Naive thymus-derived CD8-positive, alpha-beta T cell (primary cell): ENCODE measurements at regions not wholly inside any gene's neighbourhood (a gene's known extent, or its start where the extent isn't known, plus 50 kb on each side); places are given as distances from the start of the nearest gene placed in this dataset.

ENCODE experiments used
- ATAC-seq, 2 donors: fragments of 150-1000 bp; cut with Tn5 transposase in 1 of 2; sonication (Bioruptor Pico), chemical (Tn5 transposase) in 1 of 2; 1 replicate in 1 of 2; 2 replicates in 1 of 2; pipeline ENCODE4 v1.10.0; 2021; ENCODE audit warnings: mild to moderate bottlenecking in 2 of 2, moderate library complexity in 2 of 2
- POLR2A ChIA-PET: fragments of 350-600 bp; sonication (Branson Sonifier 250); formaldehyde crosslinking; loops from one replicate; lab custom pipeline; 2021; ENCODE audit warnings: antibody characterized with exemption; lab: Charles Lee
- DNase-seq, 10 donors: peaks; one replicate each; pipeline versions ENCODE4 v3.0.0 to v3.0.0-alpha.2; 2020 to 2022
- H3K27ac Mint-ChIP-seq, 10 donors: one replicate each; pipeline ENCODE4 v1.8.0; 2020 to 2022; ENCODE audit warnings: mild to moderate bottlenecking in 10 of 10, mixed read lengths in 10 of 10, moderate library complexity in 4 of 10, inconsistent platforms in 1 of 10
- H3K27me3 Mint-ChIP-seq, 5 donors: one replicate each; pipeline ENCODE4 v1.8.0; 2021 to 2022; ENCODE audit warnings: mixed read lengths in 5 of 5
- H3K36me3 Mint-ChIP-seq, 3 donors: one replicate each; pipeline ENCODE4 v1.8.0; 2020 to 2022; ENCODE audit warnings: mixed read lengths in 3 of 3, mild to moderate bottlenecking in 2 of 3, inconsistent platforms in 1 of 3
- H3K4me1 Mint-ChIP-seq, 4 donors: one replicate each; pipeline ENCODE4 v1.8.0; 2021 to 2022; ENCODE audit warnings: mixed read lengths in 4 of 4
- H3K4me3 Mint-ChIP-seq, 10 donors: one replicate each; pipeline ENCODE4 v1.8.0; 2020 to 2022; ENCODE audit warnings: mild to moderate bottlenecking in 10 of 10, mixed read lengths in 10 of 10, moderate library complexity in 6 of 10, inconsistent platforms in 1 of 10
- H3K9me3 Mint-ChIP-seq, 9 donors: one replicate each; pipeline ENCODE4 v1.8.0; 2020 to 2022; ENCODE audit warnings: mixed read lengths in 9 of 9, mild to moderate bottlenecking in 3 of 9, inconsistent platforms in 1 of 9, moderate library complexity in 1 of 9

GRCh38 chr6:138680085-138680484 lies 93.5 kb upstream of the CCDC28A start:
- DNase-seq (no peak), ATAC-seq (no peak)
- Mint-ChIP-seq H3K4me1 (no peaks in the 10 kb centered on the region), H3K27me3 (peaks cover 0 to 4% (median 0%) of the 10 kb centered on the region in 5 donors), H3K36me3 (no peaks in the 10 kb centered on the region), H3K27ac (no peak overlapping the region), H3K4me3 (no peak overlapping the region), H3K9me3 (no peaks in the 10 kb centered on the region)
- POLR2A ChIA-PET = no interaction called here

- POLR2A ChIA-PET = no interaction called here
- no peak for ATAC-seq
- DNase-seq = no peak
- Mint-ChIP-seq H3K36me3 (no peaks in the 10 kb centered on the region), H3K4me1 (no peaks in the 10 kb centered on the region), H3K27me3 (peaks cover 0 to 4% (median 0%) of the 10 kb centered on the region in 5 donors), H3K9me3 (no peaks in the 10 kb centered on the region), H3K4me3 (no peak overlapping the region), H3K27ac (no peak overlapping the region)
Measured at GRCh38 chr6:138681627-138682026, 91.9 kb upstream of the CCDC28A start.

- H3K27me3 Mint-ChIP-seq = peaks cover 0 to 4% (median 0%) of the 10 kb centered on the region in 5 donors
- no peak overlapping the region for H3K4me3 Mint-ChIP-seq
- POLR2A ChIA-PET = no interaction called here
- H3K36me3 Mint-ChIP-seq = no peaks in the 10 kb centered on the region
- ATAC-seq (no peak), DNase-seq (no peak)
- no peaks in the 10 kb centered on the region for H3K4me1 Mint-ChIP-seq
- no peak overlapping the region for H3K27ac Mint-ChIP-seq
- no peaks in the 10 kb centered on the region for H3K9me3 Mint-ChIP-seq
Measured at GRCh38 chr6:138682704-138683527, 90.7 kb upstream of the CCDC28A start.

GRCh38 chr6:138685257-138685656 lies 88.3 kb upstream of the CCDC28A start:
- H3K27me3 Mint-ChIP-seq = peaks cover 0 to 5% (median 0%) of the 10 kb centered on the region in 5 donors
- ATAC-seq = no peak
- POLR2A ChIA-PET = no interaction called here

GRCh38 chr6:138685781-138686180 lies 87.8 kb upstream of the CCDC28A start:
- Mint-ChIP-seq H3K4me3 (no peak overlapping the region), H3K27ac (no peak overlapping the region), H3K36me3 (no peaks in the 10 kb centered on the region), H3K4me1 (no peaks in the 10 kb centered on the region), H3K9me3 (no peaks in the 10 kb centered on the region), H3K27me3 (peaks cover 0 to 5% (median under 1%) of the 10 kb centered on the region in 5 donors)
- no peak for ATAC-seq
- DNase-seq = no peak
- POLR2A ChIA-PET = no interaction called here

More at GRCh38 chr6:138685257-138685656, 88.3 kb upstream of the CCDC28A start:
- H3K4me3 Mint-ChIP-seq = no peak overlapping the region
- DNase-seq = no peak
- no peak overlapping the region for H3K27ac Mint-ChIP-seq
- no peaks in the 10 kb centered on the region for H3K9me3 Mint-ChIP-seq
- no peaks in the 10 kb centered on the region for H3K36me3 Mint-ChIP-seq
- no peaks in the 10 kb centered on the region for H3K4me1 Mint-ChIP-seq

- DNase-seq = no peak
- Mint-ChIP-seq H3K36me3 (no peaks in the 10 kb centered on the region), H3K4me1 (peaks cover 2 to 11% (median 9%) of the 10 kb centered on the region in 4 donors), H3K4me3 (no peak overlapping the region), H3K27ac (no peak overlapping the region), H3K9me3 (no peaks in the 10 kb centered on the region), H3K27me3 (peaks cover 0 to 15% (median 12%) of the 10 kb centered on the region in 5 donors)
- POLR2A ChIA-PET = no interaction called here
- no peak for ATAC-seq
Measured at GRCh38 chr6:138688580-138688979, 85.0 kb upstream of the CCDC28A start.

- no peak for DNase-seq
- H3K9me3 Mint-ChIP-seq = no peaks in the 10 kb centered on the region
- H3K36me3 Mint-ChIP-seq = no peaks in the 10 kb centered on the region
- POLR2A ChIA-PET = no interaction called here
- peaks cover 3 to 13% (median 10%) of the 10 kb centered on the region in 4 donors for H3K4me1 Mint-ChIP-seq
- no peak for ATAC-seq
- H3K27ac Mint-ChIP-seq = no peak overlapping the region
- no peak overlapping the region for H3K4me3 Mint-ChIP-seq
- peaks cover 0 to 26% (median 10%) of the 10 kb centered on the region in 5 donors for H3K27me3 Mint-ChIP-seq
Measured at GRCh38 chr6:138689849-138690248, 83.7 kb upstream of the CCDC28A start.

- peaks cover 0 to 32% (median 20%) of the 10 kb centered on the region in 5 donors for H3K27me3 Mint-ChIP-seq
Measured at GRCh38 chr6:138690975-138691594, 82.5 kb upstream of the CCDC28A start.

GRCh38 chr6:138691595-138692057 lies 81.9 kb upstream of the CCDC28A start:
- peak in 1 of 2 donors; percentile 4 for ATAC-seq
- H3K27ac Mint-ChIP-seq = peak overlapping the region in 3 of 10 donors; percentile 5 to 73 (median 7)
- peaks cover 0 to 32% (median 20%) of the 10 kb centered on the region in 5 donors for H3K27me3 Mint-ChIP-seq

More at GRCh38 chr6:138690975-138691594, 82.5 kb upstream of the CCDC28A start:
- DNase-seq (no peak), ATAC-seq (no peak)
- POLR2A ChIA-PET = no interaction called here
- H3K4me3 Mint-ChIP-seq = peak overlapping the region; percentile 69 to 93 (median 86)
- H3K4me1 Mint-ChIP-seq = peaks cover 3 to 13% (median 10%) of the 10 kb centered on the region in 4 donors
- no peaks in the 10 kb centered on the region for H3K9me3 Mint-ChIP-seq
- peak overlapping the region in 1 of 10 donors; percentile 73 for H3K27ac Mint-ChIP-seq
- no peaks in the 10 kb centered on the region for H3K36me3 Mint-ChIP-seq

GRCh38 chr6:138692058-138692977 lies 81.3 kb upstream of the CCDC28A start:
- Mint-ChIP-seq H3K36me3 (no peaks in the 10 kb centered on the region), H3K4me1 (peaks cover 3 to 13% (median 10%) of the 10 kb centered on the region in 4 donors), H3K9me3 (no peaks in the 10 kb centered on the region), H3K27ac (peak overlapping the region in 3 of 10 donors; percentile 5 to 9 (median 7)), H3K4me3 (peak overlapping the region; percentile 69 to 93 (median 86)), H3K27me3 (peaks cover 0 to 34% (median 20%) of the 10 kb centered on the region in 5 donors)
- POLR2A ChIA-PET = no interaction called here
- DNase-seq (peak in 9 of 10 donors; percentile 18 to 66 (median 55)), ATAC-seq (peak; percentile 64 to 68)

More at GRCh38 chr6:138691595-138692057, 81.9 kb upstream of the CCDC28A start:
- DNase-seq = no peak
- Mint-ChIP-seq H3K9me3 (no peaks in the 10 kb centered on the region), H3K4me1 (peaks cover 3 to 13% (median 10%) of the 10 kb centered on the region in 4 donors), H3K36me3 (no peaks in the 10 kb centered on the region), H3K4me3 (peak overlapping the region; percentile 69 to 93 (median 86))
- POLR2A ChIA-PET = no interaction called here

- DNase-seq (peak in 8 of 10 donors; percentile 1 to 42 (median 26)), ATAC-seq (peak; percentile 70 to 72)
- H3K4me1 Mint-ChIP-seq = peaks cover 3 to 13% (median 10%) of the 10 kb centered on the region in 4 donors
- H3K9me3 Mint-ChIP-seq = no peaks in the 10 kb centered on the region
- POLR2A ChIA-PET = no interaction called here
- peak overlapping the region; percentile 78 to 91 (median 86) for H3K4me3 Mint-ChIP-seq
- peak overlapping the region in 2 of 10 donors; percentile 2 to 22 for H3K27ac Mint-ChIP-seq
- no peaks in the 10 kb centered on the region for H3K36me3 Mint-ChIP-seq
- H3K27me3 Mint-ChIP-seq = peaks cover 0 to 34% (median 20%) of the 10 kb centered on the region in 5 donors
Measured at GRCh38 chr6:138692978-138693909, 80.3 kb upstream of the CCDC28A start.
